ENCODE measurements at regions not wholly inside any gene's neighbourhood (a gene's known extent, or its start where the extent isn't known, plus 50 kb on each side); places are given as distances from the start of the nearest gene placed in this dataset.

DNA sequence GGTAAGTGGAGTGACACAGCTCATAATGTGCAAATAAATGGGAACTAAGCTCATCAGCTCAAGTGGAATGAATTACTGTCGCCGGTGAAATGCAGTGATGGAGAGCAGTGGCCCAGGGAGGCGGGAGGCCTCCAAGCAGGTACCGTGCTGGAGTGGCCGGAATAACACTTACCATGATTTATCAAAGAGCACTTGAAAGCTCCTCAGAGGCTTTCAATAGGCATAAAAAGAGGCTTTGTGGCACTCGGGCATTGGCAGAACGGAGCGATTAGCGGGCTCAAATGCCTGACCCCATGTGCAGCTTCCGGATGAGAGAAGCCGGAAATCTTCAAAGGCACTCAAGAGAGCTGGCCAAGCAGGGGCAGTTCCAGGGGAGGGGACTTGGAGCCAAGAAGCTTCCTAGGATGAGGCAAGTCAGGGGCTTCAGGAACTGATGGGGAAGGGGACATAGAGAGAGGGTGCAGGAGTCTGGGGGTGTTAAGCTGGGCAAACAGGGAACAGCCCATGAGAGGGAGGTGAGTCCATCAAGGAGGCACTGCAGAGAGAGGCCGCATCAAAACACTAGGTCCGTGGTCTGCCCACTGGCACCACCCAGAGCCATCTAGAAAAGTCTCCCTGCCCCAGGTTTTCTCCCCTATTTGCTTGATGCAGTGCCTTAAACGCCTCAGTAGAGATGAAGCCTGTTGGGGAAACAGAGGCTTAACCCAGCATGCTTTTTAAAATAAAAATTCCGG is 144.0 kb upstream of the IRX6 start:
- TF ChIP-seq POLR2A (IDR thresholded peaks at IDR 0.05; ENCODE audit: low read length): no peak
- no peak for TF ChIP-seq GATA1 (IDR thresholded peaks at IDR 0.05; ENCODE audit: low read depth, low read length)
- DNase-seq: no peak

DNA sequence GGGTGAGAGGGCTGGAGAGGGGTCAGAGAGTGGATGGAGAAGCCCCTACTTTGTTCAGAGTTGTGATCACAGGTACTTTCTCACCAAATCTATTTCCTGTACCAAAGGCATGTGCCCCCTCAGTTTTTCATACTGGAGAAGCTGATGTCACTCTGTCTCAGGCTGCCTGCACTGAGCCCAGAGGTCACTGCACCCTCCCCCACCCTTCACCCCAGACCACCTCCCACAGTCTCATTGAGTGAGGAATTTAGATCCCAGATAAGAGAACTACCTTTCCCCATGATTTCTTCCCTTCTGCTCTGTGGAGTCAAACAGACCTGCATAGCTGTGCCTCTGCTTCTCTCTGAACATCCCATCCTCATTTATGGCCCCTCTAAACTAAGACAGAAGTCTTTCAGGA is 140.0 kb upstream of the IRX6 start:
- TF ChIP-seq GATA1 (IDR thresholded peaks at IDR 0.05; ENCODE audit: low read depth, low read length) (no peak), POLR2A (IDR thresholded peaks at IDR 0.05; ENCODE audit: low read length) (no peak)
- no peak for DNase-seq

DNA sequence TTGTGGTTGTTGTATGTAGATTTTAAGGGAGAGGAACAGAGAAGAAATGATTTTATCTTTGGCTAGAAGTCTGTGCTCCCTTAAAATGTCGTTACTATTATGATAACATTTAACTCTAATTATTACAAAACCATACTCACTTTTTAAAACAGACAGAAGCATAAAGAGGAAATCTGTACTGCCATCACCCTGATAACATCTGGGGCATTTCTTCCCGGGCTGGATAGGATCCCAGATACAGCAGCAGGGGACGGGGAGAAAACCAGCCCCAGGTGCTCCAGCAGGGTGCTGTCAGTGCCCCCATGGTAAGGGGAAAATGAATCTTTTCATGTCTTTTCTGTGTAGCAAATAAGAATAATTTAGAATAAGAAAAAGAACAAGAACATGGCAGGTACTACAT is 139.4 kb upstream of the IRX6 start:
- DNase-seq: no peak
- TF ChIP-seq POLR2A (IDR thresholded peaks at IDR 0.05; ENCODE audit: low read length) (no peak), GATA1 (IDR thresholded peaks at IDR 0.05; ENCODE audit: low read depth, low read length) (no peak)

DNA sequence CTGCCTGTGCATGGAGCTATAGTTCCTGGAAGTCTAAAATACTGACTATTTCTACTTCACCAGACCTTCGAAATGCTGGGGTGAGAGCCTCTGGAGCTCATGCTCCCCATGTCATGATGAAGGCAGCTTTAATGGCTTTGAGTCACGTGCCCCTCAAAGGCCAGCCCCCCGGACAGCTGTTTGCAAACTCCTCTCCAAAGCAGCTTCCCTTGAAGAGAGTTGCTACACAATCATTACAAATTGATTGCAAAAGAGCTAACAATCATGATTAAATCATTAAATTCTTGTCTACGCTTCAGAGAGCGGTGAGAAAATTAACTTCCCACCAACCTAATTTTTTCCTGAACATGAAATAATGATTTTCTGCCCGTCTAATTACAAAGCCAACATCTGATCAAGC is 134.8 kb upstream of the IRX6 start:
- TF ChIP-seq POLR2A (IDR thresholded peaks at IDR 0.05; ENCODE audit: low read length): no peak
- no peak for DNase-seq

DNA sequence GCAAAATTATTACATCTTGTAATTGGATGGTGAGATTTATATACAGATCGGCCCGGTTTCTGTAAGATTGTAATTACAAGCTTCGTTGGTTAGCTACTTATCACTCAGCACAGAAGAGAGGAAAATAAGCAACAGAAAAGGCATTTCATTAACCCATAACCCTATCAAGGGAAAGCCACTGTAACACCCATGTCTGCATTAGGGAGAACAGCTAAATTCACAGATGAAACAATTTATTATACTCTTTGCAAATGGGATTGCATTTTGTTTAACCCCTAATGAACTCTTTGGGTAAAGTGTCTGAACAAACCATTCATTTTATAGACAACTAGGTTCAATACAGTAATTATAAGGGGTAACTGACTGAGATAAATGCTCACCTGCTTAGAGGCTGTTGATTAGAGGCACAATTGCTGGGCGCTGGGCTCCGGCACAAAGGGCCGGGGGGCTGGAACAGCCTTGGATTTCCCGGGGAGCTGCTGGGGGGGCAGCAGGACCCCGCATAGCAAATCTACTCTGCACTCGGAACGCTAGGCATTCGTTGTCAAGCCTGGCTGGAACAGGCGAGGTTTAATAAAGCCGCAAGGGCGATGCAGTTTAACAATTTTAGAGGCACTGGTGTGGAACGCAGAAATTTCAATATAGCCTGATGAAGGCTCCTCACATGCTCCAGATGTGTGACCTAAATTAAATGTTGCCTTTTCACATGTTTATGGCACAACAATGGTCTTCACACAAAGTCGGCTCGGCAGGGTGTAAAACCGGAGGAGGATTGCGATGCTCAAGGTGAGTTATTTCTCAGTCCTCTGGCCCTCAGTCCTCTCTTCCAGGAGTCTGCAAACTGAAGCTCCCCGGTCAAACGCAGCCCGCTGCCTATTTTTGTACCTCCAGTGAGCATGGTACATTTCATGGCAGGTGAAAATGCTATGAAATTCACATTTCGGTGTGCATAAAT is 134.0 kb upstream of the IRX6 start:
- DNase-seq: no peak
- TF ChIP-seq POLR2A (IDR thresholded peaks at IDR 0.05; ENCODE audit: low read length): no peak
- TF ChIP-seq GATA1 (IDR thresholded peaks at IDR 0.05; ENCODE audit: low read depth, low read length): no peak

DNA sequence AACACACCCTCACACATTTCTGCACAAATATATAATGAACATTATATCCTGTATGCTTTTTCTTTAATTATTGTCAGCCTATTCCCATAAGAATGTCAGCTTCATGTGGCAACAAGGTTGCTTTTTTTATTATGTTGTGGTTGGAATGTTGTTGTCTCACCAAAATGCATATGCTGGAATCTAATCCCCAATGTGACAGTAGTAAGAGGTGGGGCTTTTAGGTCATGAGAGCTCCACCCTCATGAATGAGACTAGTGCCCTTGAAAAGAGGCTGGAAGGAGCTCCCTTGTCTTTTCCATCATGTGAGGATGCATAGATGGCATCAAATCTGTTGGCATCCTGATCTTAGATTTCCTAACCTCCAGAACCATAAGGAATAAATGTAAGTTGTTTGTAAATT is 131.3 kb upstream of the IRX6 start:
- no peak for DNase-seq
- TF ChIP-seq POLR2A (IDR thresholded peaks at IDR 0.05; ENCODE audit: low read length) (no peak), GATA1 (IDR thresholded peaks at IDR 0.05; ENCODE audit: low read depth, low read length) (no peak)

DNA sequence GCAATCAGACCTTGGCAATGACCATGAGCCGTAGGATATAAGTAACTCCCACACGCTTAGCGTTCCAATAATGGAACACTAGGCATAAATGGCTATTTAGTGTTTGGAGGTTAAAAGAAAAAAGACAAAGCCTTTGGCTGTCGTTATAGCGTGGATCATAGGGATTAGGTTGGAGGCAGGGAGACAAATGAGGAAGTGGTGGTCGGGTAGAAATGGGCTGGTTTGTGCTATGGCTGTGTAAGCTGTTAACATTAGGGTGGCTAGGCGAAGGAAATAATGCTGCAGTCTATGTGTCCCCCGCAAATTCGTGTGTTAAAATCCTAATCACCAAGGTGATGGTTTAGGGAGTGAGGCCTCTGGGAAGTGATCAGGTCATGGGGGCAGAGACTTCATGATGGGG is 120.4 kb upstream of the IRX6 start:
- no peak for DNase-seq
- no peak for TF ChIP-seq GATA1 (IDR thresholded peaks at IDR 0.05; ENCODE audit: low read depth, low read length)

DNA sequence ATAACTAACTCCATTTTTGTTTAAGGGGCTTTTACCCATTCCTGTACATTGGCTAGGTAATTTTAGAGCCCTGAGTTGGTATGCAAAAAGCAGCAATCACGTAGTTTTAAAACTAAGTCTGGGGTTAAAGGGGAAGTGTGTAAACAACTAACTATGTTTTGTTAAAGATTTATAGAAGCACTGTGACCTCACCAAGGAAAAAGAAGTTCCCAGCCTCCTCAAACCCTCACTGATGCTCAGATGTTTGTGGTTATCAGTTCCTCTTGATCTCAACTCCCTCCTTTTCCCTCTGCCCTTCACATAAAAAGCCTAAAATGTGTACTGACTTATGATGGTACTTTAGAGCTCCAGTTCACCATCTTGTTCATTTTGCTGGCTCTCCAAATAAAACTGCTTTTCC is 119.9 kb upstream of the IRX6 start:
- TF ChIP-seq POLR2A (IDR thresholded peaks at IDR 0.05; ENCODE audit: low read length) (no peak), GATA1 (IDR thresholded peaks at IDR 0.05; ENCODE audit: low read depth, low read length) (no peak)
- no peak for DNase-seq

DNA sequence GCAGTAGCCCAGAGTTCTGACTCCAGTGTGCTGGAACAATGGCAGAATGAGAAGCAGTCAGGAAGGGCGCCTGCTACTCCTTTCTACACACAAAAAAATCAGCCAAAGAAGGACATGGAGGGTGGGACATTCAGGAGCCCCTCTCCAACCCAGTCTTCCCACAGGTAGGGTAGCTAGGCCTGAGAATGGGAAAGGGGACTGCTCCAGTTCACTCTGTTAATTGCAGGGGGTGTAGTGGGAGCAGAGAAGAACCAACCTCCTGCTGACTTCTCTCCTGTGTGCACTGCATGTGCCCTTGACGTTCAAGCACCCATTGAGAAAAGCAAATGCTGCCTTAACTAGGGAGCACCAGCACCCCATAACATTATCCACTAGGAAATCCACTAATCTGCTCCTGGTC is 119.1 kb upstream of the IRX6 start:
- TF ChIP-seq GATA1 (IDR thresholded peaks at IDR 0.05; ENCODE audit: low read depth, low read length): no peak
- TF ChIP-seq POLR2A (IDR thresholded peaks at IDR 0.05; ENCODE audit: low read length): no peak
- DNase-seq: no peak

DNA sequence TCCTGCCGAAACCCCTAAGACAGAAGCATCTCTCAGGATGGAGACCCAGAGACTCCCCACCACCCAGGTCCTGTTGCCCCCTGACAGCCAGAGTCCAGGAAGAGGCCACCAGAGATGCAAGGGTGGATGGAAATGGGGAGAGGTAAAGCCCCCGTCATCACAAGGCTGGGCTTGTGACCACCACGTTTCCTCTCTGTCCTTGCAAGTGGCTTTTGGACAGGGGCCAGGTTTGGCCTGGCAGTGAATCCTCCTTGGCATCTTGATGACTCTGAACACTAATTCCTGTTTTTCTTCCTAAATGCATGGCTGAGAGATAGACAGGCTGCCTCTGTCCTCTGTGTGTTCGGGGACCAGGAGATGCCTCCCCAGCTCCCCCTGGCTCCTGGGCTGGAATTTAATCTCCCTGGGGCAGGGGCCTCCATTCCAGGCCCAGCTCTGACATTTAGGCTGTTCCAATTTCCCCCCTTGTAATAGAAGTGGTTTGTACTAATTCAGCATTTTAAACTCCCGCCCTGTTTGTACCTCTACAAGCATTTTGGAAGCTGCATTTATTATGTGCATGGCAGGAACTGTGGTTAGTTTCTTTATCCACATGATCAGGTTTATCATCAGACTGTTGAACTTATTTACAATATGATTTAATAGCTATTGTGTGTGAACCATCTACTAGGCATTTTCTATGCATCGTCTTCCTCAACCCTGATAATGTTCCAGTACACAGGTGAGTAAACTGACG is 116.1 kb upstream of the IRX6 start:
- TF ChIP-seq POLR2A (IDR thresholded peaks at IDR 0.05; ENCODE audit: low read length): no peak
- no peak for TF ChIP-seq GATA1 (IDR thresholded peaks at IDR 0.05; ENCODE audit: low read depth, low read length)
- DNase-seq: no peak

DNA sequence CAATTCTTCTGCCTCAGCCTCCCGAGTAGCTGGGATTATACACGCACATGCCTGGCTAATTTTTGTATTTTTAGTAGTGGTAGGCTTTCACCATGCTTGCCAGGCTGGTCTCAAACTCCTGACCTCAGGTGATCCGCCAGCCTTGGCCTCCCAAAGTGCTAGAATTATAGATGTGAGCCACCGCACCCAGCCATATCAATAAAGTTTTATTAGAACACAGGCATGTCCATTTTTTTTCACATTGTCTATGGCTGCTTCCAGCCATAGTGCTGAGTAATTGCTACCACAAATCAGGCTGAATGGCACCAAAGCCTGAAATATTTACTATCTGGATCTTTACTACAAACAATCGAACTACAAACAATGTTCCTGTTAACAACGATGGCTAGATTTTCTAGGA is 114.4 kb upstream of the IRX6 start:
- TF ChIP-seq POLR2A (IDR thresholded peaks at IDR 0.05; ENCODE audit: low read length): no peak
- TF ChIP-seq GATA1 (IDR thresholded peaks at IDR 0.05; ENCODE audit: low read depth, low read length): no peak
- no peak for DNase-seq

DNA sequence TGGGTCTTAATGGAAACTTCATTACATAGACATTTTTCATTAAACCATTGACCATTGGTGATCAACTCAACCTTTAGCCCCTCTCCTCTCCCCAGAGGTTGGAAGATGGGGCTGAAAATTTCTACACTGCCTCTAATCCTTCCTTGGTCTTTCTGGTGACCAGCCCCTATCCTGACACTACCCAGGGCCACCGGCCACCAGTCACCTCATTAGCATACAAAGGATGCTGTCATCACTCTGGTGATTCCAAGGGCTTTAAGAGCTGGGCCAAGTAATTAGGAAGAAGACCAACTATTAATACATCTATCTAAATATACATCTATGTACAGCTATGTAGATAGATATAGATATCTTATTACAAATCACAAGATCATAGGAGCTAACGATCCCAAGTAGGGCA is 111.2 kb upstream of the IRX6 start:
- no peak for TF ChIP-seq POLR2A (IDR thresholded peaks at IDR 0.05; ENCODE audit: low read length)
- no peak for TF ChIP-seq GATA1 (IDR thresholded peaks at IDR 0.05; ENCODE audit: low read depth, low read length)
- DNase-seq: no peak

DNA sequence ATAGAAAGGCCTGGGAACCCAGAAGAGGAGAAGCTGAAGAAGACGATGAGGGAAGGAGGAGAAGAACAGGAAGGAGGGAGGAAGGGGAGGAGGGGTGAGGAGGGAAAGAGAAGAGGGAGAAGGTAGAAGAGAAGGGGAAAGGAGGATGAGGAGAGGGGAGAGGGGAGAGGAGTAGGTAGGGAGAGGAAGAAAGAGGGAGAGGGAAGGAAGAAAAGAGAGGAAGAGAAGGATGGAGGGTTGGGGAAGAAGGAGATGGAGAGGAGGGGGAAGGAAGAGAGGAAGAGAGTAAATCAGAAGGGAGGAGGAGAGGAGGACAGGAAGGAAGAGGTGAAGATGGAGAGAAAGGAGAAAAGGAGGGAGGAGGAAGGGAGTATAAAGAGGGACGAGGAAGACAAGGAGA is 109.6 kb upstream of the IRX6 start:
- TF ChIP-seq GATA1 (IDR thresholded peaks at IDR 0.05; ENCODE audit: low read depth, low read length) (no peak), POLR2A (IDR thresholded peaks at IDR 0.05; ENCODE audit: low read length) (no peak)
- no peak for DNase-seq

DNA sequence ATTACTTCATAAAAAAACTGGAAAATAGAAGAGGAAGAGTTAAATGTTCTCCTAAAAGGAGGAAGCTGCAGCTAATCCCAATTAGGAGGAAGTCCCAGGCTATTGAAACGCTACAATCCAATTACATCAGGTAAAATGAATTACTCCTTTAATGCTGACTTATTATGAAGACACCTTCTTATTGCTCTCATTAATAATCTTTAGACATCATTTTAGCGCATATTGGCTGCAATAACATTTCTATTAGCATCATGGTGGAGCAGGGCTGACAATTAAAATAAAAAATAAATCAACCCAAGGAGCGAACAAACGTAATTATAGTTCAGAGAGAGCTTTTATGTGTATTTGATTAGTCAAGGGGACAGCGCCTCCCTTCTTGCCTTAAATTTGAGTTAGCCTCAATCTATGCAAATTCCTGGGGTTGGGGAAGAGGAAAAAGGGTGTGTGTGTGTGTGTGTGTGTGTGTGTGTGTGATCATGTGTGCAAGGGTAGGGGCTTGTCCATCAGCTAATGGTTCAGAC is 109.0 kb upstream of the IRX6 start:
- DNase-seq: no peak
- TF ChIP-seq POLR2A (IDR thresholded peaks at IDR 0.05; ENCODE audit: low read length) (no peak), GATA1 (IDR thresholded peaks at IDR 0.05; ENCODE audit: low read depth, low read length) (no peak)

Data from erythroblast (primary cell).